ENCODE measurements at regions not wholly inside any gene's neighbourhood (a gene's known extent, or its start where the extent isn't known, plus 50 kb on each side); places are given as distances from the start of the nearest gene placed in this dataset.

DNA sequence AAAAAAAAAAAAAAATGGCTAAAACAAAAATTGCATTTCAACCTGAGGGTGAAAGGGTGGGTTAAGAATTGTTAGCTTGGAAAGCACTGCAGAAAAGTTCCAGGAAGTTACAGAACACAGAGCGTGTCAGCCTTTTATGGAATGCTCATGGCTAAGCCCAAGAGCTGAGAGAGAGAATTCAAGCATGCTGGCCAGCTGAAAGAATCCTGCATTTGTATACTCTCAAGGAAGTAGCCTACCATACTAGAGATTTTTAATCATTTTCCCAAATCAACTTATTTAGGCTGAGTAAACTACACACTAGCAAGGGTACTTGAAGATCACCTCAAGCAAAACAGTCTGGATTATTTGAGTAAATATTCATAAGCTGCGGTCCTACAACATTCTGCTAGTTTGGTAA lies 153.9 kb downstream of the KCNJ2 start:
- BruUV-seq (replicated peaks), result no TSS peak
- intact Hi-C loops (cut with micrococcal nuclease), result no loop called here
- Mint-ChIP-seq H3K27me3 (ENCODE audit: insufficient read depth, unreplicated experiment) (no peaks in the 10 kb centered on the region), H3K36me3 (ENCODE audit: insufficient read depth, unreplicated experiment) (no peaks in the 10 kb centered on the region), H3K4me1 (ENCODE audit: insufficient read depth, unreplicated experiment) (peaks cover 5% of the 10 kb centered on the region), H3K27ac (ENCODE audit: low read depth, unreplicated experiment) (no peak overlapping the region), H3K9me3 (ENCODE audit: unreplicated experiment) (peaks cover 7% of the 10 kb centered on the region), H3K4me3 (ENCODE audit: unreplicated experiment) (no peak overlapping the region)
- POLR2A ChIA-PET, result interaction anchor here (0.7 kb wide), 1 partner anchor 50 kb away, joined by 4 read pairs; no protein-coding TSS in a partner anchor
- TF ChIP-seq, protein P1, sequence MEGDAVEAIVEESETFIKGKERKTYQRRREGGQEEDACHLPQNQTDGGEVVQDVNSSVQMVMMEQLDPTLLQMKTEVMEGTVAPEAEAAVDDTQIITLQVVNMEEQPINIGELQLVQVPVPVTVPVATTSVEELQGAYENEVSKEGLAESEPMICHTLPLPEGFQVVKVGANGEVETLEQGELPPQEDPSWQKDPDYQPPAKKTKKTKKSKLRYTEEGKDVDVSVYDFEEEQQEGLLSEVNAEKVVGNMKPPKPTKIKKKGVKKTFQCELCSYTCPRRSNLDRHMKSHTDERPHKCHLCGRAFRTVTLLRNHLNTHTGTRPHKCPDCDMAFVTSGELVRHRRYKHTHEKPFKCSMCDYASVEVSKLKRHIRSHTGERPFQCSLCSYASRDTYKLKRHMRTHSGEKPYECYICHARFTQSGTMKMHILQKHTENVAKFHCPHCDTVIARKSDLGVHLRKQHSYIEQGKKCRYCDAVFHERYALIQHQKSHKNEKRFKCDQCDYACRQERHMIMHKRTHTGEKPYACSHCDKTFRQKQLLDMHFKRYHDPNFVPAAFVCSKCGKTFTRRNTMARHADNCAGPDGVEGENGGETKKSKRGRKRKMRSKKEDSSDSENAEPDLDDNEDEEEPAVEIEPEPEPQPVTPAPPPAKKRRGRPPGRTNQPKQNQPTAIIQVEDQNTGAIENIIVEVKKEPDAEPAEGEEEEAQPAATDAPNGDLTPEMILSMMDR (IDR thresholded peaks at IDR 0.05; ENCODE audit: unreplicated experiment), result no peak
- no peak for DNase-seq (ENCODE audit: unreplicated experiment)
- CTCF ChIA-PET, result interaction anchor here (0.6 to 1.0 kb wide), 2 partner anchors 27 to 809 kb away, joined by 4 to 5 read pairs; no protein-coding TSS in a partner anchor

DNA sequence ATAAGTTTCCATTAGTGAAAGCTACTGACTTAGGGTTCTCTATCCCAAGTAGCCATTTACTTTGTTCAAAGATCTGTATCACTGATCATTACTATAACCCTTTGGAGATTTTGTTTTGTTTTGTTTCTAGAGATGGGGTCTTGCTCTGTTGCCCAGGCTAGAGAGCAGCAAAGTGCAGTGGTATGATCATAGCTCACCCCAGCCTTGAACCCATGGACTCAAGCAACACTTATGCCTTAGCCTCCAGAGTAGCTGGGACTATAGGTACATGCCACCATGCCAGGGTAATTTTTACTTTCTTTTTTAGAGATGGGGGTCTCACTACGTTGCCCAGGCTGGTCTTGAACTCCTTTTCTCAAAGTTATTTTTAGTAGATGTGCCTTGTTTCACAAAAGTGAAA lies 154.7 kb downstream of the KCNJ2 start:
- peaks cover 7% of the 10 kb centered on the region for H3K9me3 Mint-ChIP-seq (ENCODE audit: unreplicated experiment)
- ChIA-PET CTCF (interaction anchor here (0.6 to 1.0 kb wide), 2 partner anchors 26 to 810 kb away, joined by 4 to 5 read pairs; no protein-coding TSS in a partner anchor), POLR2A (interaction anchor here (1.0 kb wide), 1 partner anchor 8 kb away, joined by 6 read pairs; no protein-coding TSS in a partner anchor)
- no peaks in the 10 kb centered on the region for H3K27me3 Mint-ChIP-seq (ENCODE audit: insufficient read depth, unreplicated experiment)
- H3K4me3 Mint-ChIP-seq (ENCODE audit: unreplicated experiment), result no peak overlapping the region
- H3K36me3 Mint-ChIP-seq (ENCODE audit: insufficient read depth, unreplicated experiment), result no peaks in the 10 kb centered on the region
- no peak for DNase-seq (ENCODE audit: unreplicated experiment)
- H3K4me1 Mint-ChIP-seq (ENCODE audit: insufficient read depth, unreplicated experiment), result peaks cover 5% of the 10 kb centered on the region
- intact Hi-C loops (cut with micrococcal nuclease), result no loop called here
- no TSS peak for BruUV-seq (replicated peaks)
- H3K27ac Mint-ChIP-seq (ENCODE audit: low read depth, unreplicated experiment), result no peak overlapping the region
- TF ChIP-seq, protein P1 (IDR thresholded peaks at IDR 0.05; ENCODE audit: unreplicated experiment), result no peak

DNA sequence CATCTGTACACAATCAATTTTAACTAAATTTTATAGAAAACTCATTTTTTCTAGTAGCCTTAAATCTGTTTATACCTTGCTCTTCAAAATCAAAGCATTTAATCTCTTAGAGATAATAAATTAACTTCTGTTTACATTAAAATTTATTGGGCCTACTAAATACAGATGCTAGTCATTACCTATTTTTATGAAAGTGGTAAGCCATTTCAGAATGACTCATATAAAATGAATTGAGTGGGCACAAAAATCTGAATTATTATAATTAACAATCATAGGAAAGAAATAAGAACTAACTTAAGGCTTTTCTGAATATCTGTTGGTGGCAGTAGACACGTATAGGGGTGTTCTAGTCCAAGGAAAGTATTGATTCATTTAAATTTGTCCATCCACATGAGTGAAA lies 157.9 kb downstream of the KCNJ2 start:
- intact Hi-C loops (cut with micrococcal nuclease), result no loop called here
- no TSS peak for BruUV-seq (replicated peaks)
- CTCF ChIA-PET, result no interaction called here

DNA sequence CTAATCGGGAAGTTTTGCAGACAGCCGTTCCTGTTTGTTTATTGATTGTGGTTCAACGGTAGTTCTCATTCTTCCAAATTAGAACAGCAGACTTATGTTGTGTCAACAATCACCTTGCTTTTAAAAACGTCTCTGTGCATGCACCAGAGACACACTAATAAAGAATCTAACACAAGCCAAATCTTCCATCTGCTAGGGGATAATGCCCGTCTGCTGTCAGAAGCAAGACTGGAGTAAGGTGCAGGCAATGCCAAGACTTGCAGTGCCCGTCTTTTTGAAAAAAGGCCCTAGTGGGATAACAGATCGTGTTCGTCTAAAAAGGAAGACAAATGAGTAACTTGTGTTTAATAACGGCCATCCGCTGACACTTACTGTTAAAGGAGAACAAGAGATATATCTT lies 158.4 kb downstream of the KCNJ2 start:
- Mint-ChIP-seq H3K36me3 (ENCODE audit: insufficient read depth, unreplicated experiment) (no peaks in the 10 kb centered on the region), H3K9me3 (ENCODE audit: unreplicated experiment) (peaks cover 3% of the 10 kb centered on the region), H3K27ac (ENCODE audit: low read depth, unreplicated experiment) (no peak overlapping the region), H3K27me3 (ENCODE audit: insufficient read depth, unreplicated experiment) (no peaks in the 10 kb centered on the region), H3K4me1 (ENCODE audit: insufficient read depth, unreplicated experiment) (no peaks in the 10 kb centered on the region), H3K4me3 (ENCODE audit: unreplicated experiment) (no peak overlapping the region)
- intact Hi-C loops (cut with micrococcal nuclease), result no loop called here
- TF ChIP-seq, protein P1 (IDR thresholded peaks at IDR 0.05; ENCODE audit: unreplicated experiment), result no peak
- ChIA-PET POLR2A (no interaction called here), CTCF (no interaction called here)
- no TSS peak for BruUV-seq (replicated peaks)
- no peak for DNase-seq (ENCODE audit: unreplicated experiment)

More for the DNA sequence above, 157.9 kb downstream of the KCNJ2 start:
- Mint-ChIP-seq H3K27ac (ENCODE audit: low read depth, unreplicated experiment) (no peak overlapping the region), H3K27me3 (ENCODE audit: insufficient read depth, unreplicated experiment) (no peaks in the 10 kb centered on the region), H3K9me3 (ENCODE audit: unreplicated experiment) (peaks cover 7% of the 10 kb centered on the region), H3K4me3 (ENCODE audit: unreplicated experiment) (no peak overlapping the region), H3K4me1 (ENCODE audit: insufficient read depth, unreplicated experiment) (no peaks in the 10 kb centered on the region), H3K36me3 (ENCODE audit: insufficient read depth, unreplicated experiment) (no peaks in the 10 kb centered on the region)
- DNase-seq (ENCODE audit: unreplicated experiment), result no peak
- POLR2A ChIA-PET, result no interaction called here
- TF ChIP-seq, protein P1 (IDR thresholded peaks at IDR 0.05; ENCODE audit: unreplicated experiment), result no peak

Measured in MCF 10A (cell line).